ENCODE measurements at regions not wholly inside any gene's neighbourhood (a gene's known extent, or its start where the extent isn't known, plus 50 kb on each side); places are given as distances from the start of the nearest gene placed in this dataset.

DNA sequence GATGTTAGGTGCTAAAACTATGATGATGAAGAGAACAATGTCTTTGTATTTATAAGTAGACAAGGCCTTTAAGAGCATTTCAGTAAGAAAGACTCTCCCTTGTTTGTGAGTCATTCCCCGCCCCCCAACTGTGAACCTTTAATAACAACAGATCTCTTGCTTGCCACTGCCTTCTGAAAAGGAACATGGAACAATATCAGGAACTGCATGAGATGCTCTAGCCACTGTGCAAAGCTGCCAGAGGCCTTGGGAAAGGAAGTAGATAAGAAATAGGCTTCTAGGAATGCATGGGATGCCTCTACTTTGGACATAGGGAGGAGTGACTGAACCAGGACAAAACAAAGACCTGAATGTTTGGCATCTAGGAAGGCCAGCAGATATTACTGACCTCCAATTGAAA is 296.1 kb upstream of the MPDZ start:
- Histone ChIP-seq H3K79me2 (ENCODE audit: control insufficient read depth, insufficient read depth, low read length) (no peaks in the 10 kb centered on the region), H3K9me3 (replicated peaks; ENCODE audit: control insufficient read depth, insufficient read depth, low read length) (no peaks in the 10 kb centered on the region), H3K27ac (ENCODE audit: insufficient read depth, low read depth, low read length) (peak overlapping the region; percentile 89), H3K4me1 (ENCODE audit: control insufficient read depth, extremely low read depth, insufficient read depth, low read length) (peaks cover 23% of the 10 kb centered on the region), H3K27me3 (ENCODE audit: control insufficient read depth in 2 of 2, insufficient read depth in 2 of 2, low read length in 2 of 2) (no peaks in the 10 kb centered on the region), H4K20me1 (replicated peaks; ENCODE audit: control insufficient read depth, extremely low read depth, insufficient read depth, low read length) (no peaks in the 10 kb centered on the region), H3K4me3 (replicated peaks in 1 of 3; ENCODE audit: insufficient read depth in 1 of 3, low read depth in 1 of 3, low read length in 3 of 3) (no peak overlapping the region), H2AFZ (ENCODE audit: low read depth, low read length) (peak overlapping the region; percentile 93), H3K9me1 (replicated peaks; ENCODE audit: control insufficient read depth, extremely low read depth, insufficient read depth, low read length) (no peaks in the 10 kb centered on the region), H3K36me3 (ENCODE audit: control insufficient read depth in 2 of 2, extremely low read depth in 1 of 2, insufficient read depth in 2 of 2, low read length in 2 of 2) (no peaks in the 10 kb centered on the region), H3K9ac (replicated peaks; ENCODE audit: extremely low read depth, insufficient read depth, low read length) (no peak overlapping the region), H3K4me2 (ENCODE audit: insufficient read depth, low read length) (peak overlapping the region; percentile 75)
- intact Hi-C loops (cut with micrococcal nuclease) (loop anchor here (1.0 to 10.0 kb wide), 8 partner anchors 43 to 777 kb away; partner anchors contain the start of gene MPDZ), dilution Hi-C loops (cut with MboI; ENCODE audit: extremely low pct_ligation_motif_present, low sequenced_read_pairs) (no loop called here)
- FAIRE-seq: peak; percentile 92
- POLR2A ChIA-PET: no interaction called here
- DNase-seq (ENCODE audit: low read depth, low spot score): peak; percentile 95
- TF ChIP-seq POLR2A (IDR thresholded peaks at IDR 0.05; ENCODE audit: low read depth, low read length) (no peak), MAX (IDR thresholded peaks at IDR 0.05; ENCODE audit: insufficient read depth, insufficient read length) (no peak), EZH2 (IDR thresholded peaks at IDR 0.05; ENCODE audit: borderline replicate concordance, low read depth, low read length, severe bottlenecking) (no peak), POLR2AphosphoS5 (IDR thresholded peaks at IDR 0.05; ENCODE audit: insufficient read depth, low read depth, low read length) (peak; percentile 32), MYC (IDR thresholded peaks at IDR 0.05; ENCODE audit: low read depth, low read length) (no peak), GATA2 (IDR thresholded peaks at IDR 0.05; ENCODE audit: insufficient read depth, insufficient read length, low read depth, low read length) (peak; percentile 94), FOS (IDR thresholded peaks at IDR 0.05; ENCODE audit: borderline replicate concordance, insufficient read depth, low read length) (peak; percentile 89), JUN (IDR thresholded peaks at IDR 0.05; ENCODE audit: borderline replicate concordance, insufficient read depth, insufficient read length, low read depth) (peak; percentile 62)
- TF ChIP-seq, protein P1, sequence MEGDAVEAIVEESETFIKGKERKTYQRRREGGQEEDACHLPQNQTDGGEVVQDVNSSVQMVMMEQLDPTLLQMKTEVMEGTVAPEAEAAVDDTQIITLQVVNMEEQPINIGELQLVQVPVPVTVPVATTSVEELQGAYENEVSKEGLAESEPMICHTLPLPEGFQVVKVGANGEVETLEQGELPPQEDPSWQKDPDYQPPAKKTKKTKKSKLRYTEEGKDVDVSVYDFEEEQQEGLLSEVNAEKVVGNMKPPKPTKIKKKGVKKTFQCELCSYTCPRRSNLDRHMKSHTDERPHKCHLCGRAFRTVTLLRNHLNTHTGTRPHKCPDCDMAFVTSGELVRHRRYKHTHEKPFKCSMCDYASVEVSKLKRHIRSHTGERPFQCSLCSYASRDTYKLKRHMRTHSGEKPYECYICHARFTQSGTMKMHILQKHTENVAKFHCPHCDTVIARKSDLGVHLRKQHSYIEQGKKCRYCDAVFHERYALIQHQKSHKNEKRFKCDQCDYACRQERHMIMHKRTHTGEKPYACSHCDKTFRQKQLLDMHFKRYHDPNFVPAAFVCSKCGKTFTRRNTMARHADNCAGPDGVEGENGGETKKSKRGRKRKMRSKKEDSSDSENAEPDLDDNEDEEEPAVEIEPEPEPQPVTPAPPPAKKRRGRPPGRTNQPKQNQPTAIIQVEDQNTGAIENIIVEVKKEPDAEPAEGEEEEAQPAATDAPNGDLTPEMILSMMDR (IDR thresholded peaks at IDR 0.05; ENCODE audit: extremely low read depth in 1 of 2, insufficient read depth in 1 of 2, low read depth in 1 of 2, low read length in 2 of 2): no peak
- CTCF ChIA-PET: no interaction called here
- BruUV-seq (replicated peaks): no TSS peak

All from endothelial cell of umbilical vein (primary cell).